SK-N-SH (cell line): ENCODE measurements at regions not wholly inside any gene's neighbourhood (a gene's known extent, or its start where the extent isn't known, plus 50 kb on each side); places are given as distances from the start of the nearest gene placed in this dataset.

Source experiments
- CTCF ChIA-PET: fragments of 300-600, 350-600 bp; formaldehyde crosslinking; extraction: SDS; loops from one replicate; lab custom pipeline; 2021; lab: Yijun Ruan, JAX
- POLR2A ChIA-PET: fragments of 350-600 bp; sonication (Branson Sonifier 250); formaldehyde crosslinking; extraction: SDS; loops from one replicate; lab custom pipeline; 2020; ENCODE audit warnings: antibody characterized with exemption, inconsistent platforms; lab: Yijun Ruan, JAX
- DNase-seq: peaks from one replicate; pipeline ENCODE4 v3.0.0; 2012
- H2AFZ ChIP-seq: fragments of 200-600 bp; sonication (generic); 2 replicates; pipeline ENCODE4 v1.8.1; 2016; ENCODE audit warnings: antibody characterized with exemption, mild to moderate bottlenecking, low read depth
- H3F3A ChIP-seq: fragments of 200-600 bp; sonication (generic); replicated peaks from 2 replicates; pipeline ENCODE3; 2016; ENCODE audit warnings: antibody characterized with exemption, mild to moderate bottlenecking; ENCODE audit not compliant: insufficient read depth
- H3K27ac ChIP-seq, 2 experiments: fragments of 200-500 bp in 1 of 2; fragments of 200-600 bp in 1 of 2; sonication (Bioruptor generic) in 1 of 2; sonication (generic), shearing (Covaris generic) in 1 of 2; 2 replicates each; pipeline versions ENCODE4 v1.5.1 to v1.6.1; 2014 to 2016; ENCODE audit warnings: low read depth in 2 of 2, inconsistent platforms in 1 of 2, low read length in 1 of 2, mild to moderate bottlenecking in 1 of 2, mixed read lengths in 1 of 2
- H3K27me3 ChIP-seq: fragments of 200-600 bp; sonication (generic), shearing (Covaris generic); 2 replicates; pipeline ENCODE4 v1.6.1; 2016; ENCODE audit warnings: mixed run types; ENCODE audit not compliant: insufficient read depth
- H3K36me3 ChIP-seq, 2 experiments: fragments of 200-500 bp in 1 of 2; fragments of 200-600 bp in 1 of 2; sonication (Bioruptor generic) in 1 of 2; sonication (generic) in 1 of 2; replicated peaks in 1 of 2; 2 replicates each; pipeline versions ENCODE3 to v1.5.1; 2014 to 2016; ENCODE audit warnings: low read length in 1 of 2, mild to moderate bottlenecking in 1 of 2; ENCODE audit not compliant: insufficient read depth in 2 of 2, control insufficient read depth in 1 of 2
- H3K4me1 ChIP-seq, 2 experiments: fragments of 200-500 bp in 1 of 2; fragments of 200-600 bp in 1 of 2; sonication (Bioruptor generic) in 1 of 2; sonication (generic), shearing (Covaris generic) in 1 of 2; 2 replicates each; pipeline versions ENCODE4 v1.5.1 to v1.6.1; 2014 to 2016; ENCODE audit warnings: low read depth in 1 of 2, low read length in 1 of 2, mixed run types in 1 of 2; ENCODE audit not compliant: insufficient read depth in 2 of 2, control insufficient read depth in 1 of 2
- H3K4me2 ChIP-seq: fragments of 200-600 bp; sonication (generic), shearing (Covaris generic); 2 replicates; pipeline ENCODE4 v1.6.1; 2017; ENCODE audit warnings: mixed run types
- H3K4me3 ChIP-seq, 2 experiments: fragments of 200-500 bp in 1 of 2; fragments of 200-600 bp in 1 of 2; sonication (Bioruptor generic) in 1 of 2; sonication (generic), shearing (Covaris generic) in 1 of 2; 2 replicates each; pipeline versions ENCODE4 v1.5.1 to v1.8.1; 2014 to 2016; ENCODE audit warnings: low read depth in 2 of 2, inconsistent platforms in 1 of 2, low read length in 1 of 2, mild to moderate bottlenecking in 1 of 2, mixed read lengths in 1 of 2, moderate library complexity in 1 of 2
- H3K79me2 ChIP-seq: fragments of 200-600 bp; sonication (generic); 2 replicates; pipeline ENCODE4 v1.8.1; 2017; ENCODE audit warnings: mild to moderate bottlenecking; ENCODE audit not compliant: insufficient read depth
- H3K9ac ChIP-seq: fragments of 200-600 bp; sonication (generic); 2 replicates; pipeline ENCODE4 v1.6.1; 2017; ENCODE audit warnings: mixed run types
- H3K9me2 ChIP-seq: fragments of 200-600 bp; sonication (generic); 2 replicates; pipeline ENCODE4 v1.6.1; 2017; ENCODE audit warnings: mixed run types
- H3K9me3 ChIP-seq: fragments of 200-600 bp; sonication (generic); 2 replicates; pipeline ENCODE4 v1.6.1; 2017; ENCODE audit warnings: mixed run types, mild to moderate bottlenecking, moderate library complexity
- H4K20me1 ChIP-seq: fragments of 200-600 bp; sonication (generic); 2 replicates; pipeline ENCODE4 v1.6.1; 2017; ENCODE audit warnings: mild to moderate bottlenecking, mixed run types; ENCODE audit not compliant: insufficient read depth
- CHD2 ChIP-seq: fragments of 150-350 bp; IDR thresholded peaks from 2 replicates; pipeline ENCODE4 v1.6.1; 2018; ENCODE audit warnings: low read length; ENCODE audit not compliant: partially characterized antibody
- EZH2phosphoT487 ChIP-seq: fragments of 200-600 bp; sonication (generic); IDR thresholded peaks from 2 replicates; pipeline ENCODE4 v1.6.1; 2017; ENCODE audit warnings: low read depth, mixed run types, mild to moderate bottlenecking, antibody characterized with exemption, moderate library complexity, borderline replicate concordance
- FOXJ3 ChIP-seq: sonication (generic); formaldehyde crosslinking; IDR thresholded peaks from 2 replicates; pipeline ENCODE4 v1.5.1; 2020; ENCODE audit warnings: mild to moderate bottlenecking, missing genetic modification reagents
- GATA2 ChIP-seq: sonication (generic); formaldehyde crosslinking; IDR thresholded peaks from 2 replicates; pipeline ENCODE4 v1.5.0; 2020; ENCODE audit warnings: mild to moderate bottlenecking, missing genetic modification reagents
- IRF3 ChIP-seq: fragments of 150-350 bp; IDR thresholded peaks from 2 replicates; pipeline ENCODE4 v1.6.1; 2016; ENCODE audit warnings: mild to moderate bottlenecking, low read depth, low read length
- JUND ChIP-seq: IDR thresholded peaks from 2 replicates; pipeline ENCODE4 v1.4.0; 2012
- MAX ChIP-seq: IDR thresholded peaks from 2 replicates; pipeline ENCODE4 v1.4.0; 2012; ENCODE audit warnings: low read depth
- MEF2A ChIP-seq: IDR thresholded peaks from 2 replicates; pipeline ENCODE4 v1.4.0; 2012; ENCODE audit warnings: low read depth, borderline replicate concordance
- MXI1 ChIP-seq: IDR thresholded peaks from 2 replicates; pipeline ENCODE4 v1.6.1; 2012; ENCODE audit warnings: mild to moderate bottlenecking, low read depth, low read length, improper control_type of control experiment
- NFIC ChIP-seq: IDR thresholded peaks from 2 replicates; pipeline ENCODE4 v1.4.0; 2012; ENCODE audit warnings: borderline replicate concordance
- NRF1 ChIP-seq: IDR thresholded peaks from 2 replicates; pipeline ENCODE4 v1.6.1; 2012; ENCODE audit warnings: low read depth, mild to moderate bottlenecking, low read length
- POLR2AphosphoS5 ChIP-seq: IDR thresholded peaks from 2 replicates; pipeline ENCODE4 v1.6.1; 2012; ENCODE audit warnings: low read depth, low read length
- RCOR1 ChIP-seq: fragments of 150-350 bp; IDR thresholded peaks from 2 replicates; pipeline ENCODE4 v1.6.1; 2017; ENCODE audit warnings: antibody characterized with exemption, low read length
- RFX5 ChIP-seq: IDR thresholded peaks from 2 replicates; pipeline ENCODE4 v1.6.1; 2012; ENCODE audit warnings: mild to moderate bottlenecking, improper control_type of control experiment, low read length
- TCF12 ChIP-seq: IDR thresholded peaks from 2 replicates; pipeline ENCODE4 v1.4.0; 2012
- TEAD4 ChIP-seq: IDR thresholded peaks from 2 replicates; pipeline ENCODE4 v1.4.0; 2012; ENCODE audit warnings: mild to moderate bottlenecking, borderline replicate concordance; ENCODE audit not compliant: insufficient read depth
- USF2 ChIP-seq: fragments of 150-350 bp; IDR thresholded peaks from 2 replicates; pipeline ENCODE4 v1.6.1; 2017; ENCODE audit warnings: antibody characterized with exemption, low read length, low read depth, borderline replicate concordance
- YY1 ChIP-seq: IDR thresholded peaks from 2 replicates; pipeline ENCODE4 v1.4.0; 2012; ENCODE audit warnings: low read depth, mild to moderate bottlenecking
- ZBTB33 ChIP-seq: IDR thresholded peaks from 2 replicates; pipeline ENCODE4 v1.4.0; 2012; ENCODE audit warnings: low read depth, borderline replicate concordance
- WGBS: methylation state at CpG from one replicate; pipeline ENCODE4 v1.1.6; 2017; ENCODE audit warnings: low lambda C conversion rate; 5-methylcytosine and 5-hydroxymethylcytosine counted together
- TF ChIP-seq, protein P1 (sequence below): IDR thresholded peaks from 2 replicates; pipeline ENCODE4 v1.4.0; 2012; ENCODE audit warnings: low read depth, borderline replicate concordance

- peaks cover 4 to 6% of the 10 kb centered on the region in 2 experiments; a peak in 3 of 4 replicates for H3K4me1 ChIP-seq
- ChIA-PET POLR2A (no interaction called here), CTCF (no interaction called here)
- H3K27me3 ChIP-seq: no peaks in the 10 kb centered on the region
- WGBS: 93% methylated on average over 1 of the region's 1 CpG
- H3K79me2 ChIP-seq: no peaks in the 10 kb centered on the region
- H3K27ac ChIP-seq: no peak overlapping the region; a peak in 1 of 4 replicates
- no peaks in the 10 kb centered on the region for H3K9me3 ChIP-seq
- H3K9ac ChIP-seq: no peak overlapping the region
- H2AFZ ChIP-seq: no peak overlapping the region
- DNase-seq: no peak
- no peaks in the 10 kb centered on the region for H3K9me2 ChIP-seq
- no peaks in the 10 kb centered on the region for H4K20me1 ChIP-seq
- no peak overlapping the region for H3K4me3 ChIP-seq
- peaks cover 0 to 4% of the 10 kb centered on the region in 2 experiments for H3K36me3 ChIP-seq
- no peaks in the 10 kb centered on the region for H3F3A ChIP-seq
- TF ChIP-seq NRF1: no peak
- TF ChIP-seq YY1: no peak
- TF ChIP-seq, protein P1, sequence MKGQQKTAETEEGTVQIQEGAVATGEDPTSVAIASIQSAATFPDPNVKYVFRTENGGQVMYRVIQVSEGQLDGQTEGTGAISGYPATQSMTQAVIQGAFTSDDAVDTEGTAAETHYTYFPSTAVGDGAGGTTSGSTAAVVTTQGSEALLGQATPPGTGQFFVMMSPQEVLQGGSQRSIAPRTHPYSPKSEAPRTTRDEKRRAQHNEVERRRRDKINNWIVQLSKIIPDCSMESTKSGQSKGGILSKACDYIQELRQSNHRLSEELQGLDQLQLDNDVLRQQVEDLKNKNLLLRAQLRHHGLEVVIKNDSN: no peak
- no peak for TF ChIP-seq ZBTB33
- TF ChIP-seq CHD2: no peak
- TF ChIP-seq RFX5: no peak
- no peak for TF ChIP-seq RCOR1
- no peak for TF ChIP-seq IRF3
- no peak for TF ChIP-seq JUND
- TF ChIP-seq MAX: no peak
- TF ChIP-seq, all 33 proteins: peak for 0
- no peak overlapping the region for H3K4me2 ChIP-seq
These were observed 461.9 kb downstream of the UTRN start for GRCh38 chr6:144746902-144747469.

GRCh38 chr6:144749263-144749662 lies 464.1 kb downstream of the UTRN start:
- Histone ChIP-seq H3K4me1 (peaks cover 4 to 6% of the 10 kb centered on the region in 2 experiments; a peak in 3 of 4 replicates), H4K20me1 (no peaks in the 10 kb centered on the region), H3K4me2 (no peak overlapping the region), H2AFZ (no peak overlapping the region), H3K4me3 (no peak overlapping the region), H3F3A (no peaks in the 10 kb centered on the region), H3K9me2 (no peaks in the 10 kb centered on the region), H3K27me3 (no peaks in the 10 kb centered on the region), H3K36me3 (peaks cover 0 to 9% of the 10 kb centered on the region in 2 experiments), H3K79me2 (no peaks in the 10 kb centered on the region), H3K9ac (no peak overlapping the region), H3K9me3 (no peaks in the 10 kb centered on the region), H3K27ac (no peak overlapping the region)
- 31% methylated on average over 3 of the region's 3 CpGs for WGBS
- ChIA-PET POLR2A (no interaction called here), CTCF (no interaction called here)
- no peak for DNase-seq
- TF ChIP-seq, protein P1: no peak
- no peak for TF ChIP-seq JUND
- TF ChIP-seq MXI1: no peak
- no peak for TF ChIP-seq EZH2phosphoT487
- TF ChIP-seq CHD2: no peak
- no peak for TF ChIP-seq NFIC
- no peak for TF ChIP-seq FOXJ3
- no peak for TF ChIP-seq GATA2 (CRISPR knock-in tag)
- no peak for TF ChIP-seq YY1
- TF ChIP-seq TCF12: no peak
- TF ChIP-seq MEF2A: no peak
- TF ChIP-seq RCOR1: no peak
- no peak for TF ChIP-seq USF2
- no peak for TF ChIP-seq IRF3
- no peak for TF ChIP-seq TEAD4
- no peak for TF ChIP-seq POLR2AphosphoS5
